HG03565 (cell line): ENCODE measurements at regions not wholly inside any gene's neighbourhood (a gene's known extent, or its start where the extent isn't known, plus 50 kb on each side); places are given as distances from the start of the nearest gene placed in this dataset.
"Not testable (repeated sequence)": the region's sequence is repeated elsewhere in the genome, so short reads cannot be mapped to it uniquely, and the experiment has no call there.

ENCODE experiments used
- ATAC-seq: cut with Tn5 transposase; IDR thresholded peaks from one replicate; pipeline ENCODE4 v1.9.1; 2021; ENCODE audit warnings: mild to moderate bottlenecking, moderate library complexity; ENCODE audit not compliant: unreplicated experiment

DNA sequence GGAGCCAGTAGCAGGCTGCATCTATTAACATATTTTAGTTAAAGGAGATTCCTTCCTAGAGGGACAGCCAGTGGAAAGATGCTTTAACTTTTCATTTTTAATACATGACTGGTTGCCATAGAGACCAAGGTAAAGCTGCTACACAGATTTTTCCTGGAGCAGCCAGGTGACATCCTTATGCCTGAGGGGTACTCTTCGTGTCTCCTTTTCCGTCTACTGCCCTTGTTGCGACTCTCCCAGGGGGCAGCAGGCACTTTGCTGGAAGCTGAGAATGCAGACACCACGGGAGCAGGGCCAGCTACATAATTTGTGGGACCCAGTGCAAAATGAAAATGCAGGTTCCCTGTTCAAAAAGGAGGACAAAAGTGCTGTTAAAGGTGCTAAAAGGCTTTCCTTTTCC lies 340.4 kb downstream of the CEP170 start:
- ATAC-seq: not testable (repeated sequence)

DNA sequence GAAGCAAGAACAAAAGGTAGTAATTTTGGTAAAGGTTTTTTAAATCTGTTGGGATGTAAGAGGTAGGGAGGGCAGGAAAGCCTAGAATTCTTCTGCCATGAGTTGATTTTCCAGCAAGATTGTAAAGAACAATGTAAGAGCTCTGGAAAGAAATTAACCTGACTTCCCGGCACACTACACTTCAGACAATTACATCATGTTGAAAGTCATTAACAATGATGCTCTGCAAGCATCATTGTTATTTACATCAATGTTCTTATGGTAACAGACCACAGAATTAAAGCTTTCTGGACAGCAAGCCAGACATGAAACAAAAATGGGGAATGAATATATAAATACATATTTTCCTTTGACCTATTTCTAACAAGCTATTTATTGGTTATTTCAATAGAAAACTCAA lies 342.2 kb downstream of the CEP170 start:
- ATAC-seq: not testable (repeated sequence)

DNA sequence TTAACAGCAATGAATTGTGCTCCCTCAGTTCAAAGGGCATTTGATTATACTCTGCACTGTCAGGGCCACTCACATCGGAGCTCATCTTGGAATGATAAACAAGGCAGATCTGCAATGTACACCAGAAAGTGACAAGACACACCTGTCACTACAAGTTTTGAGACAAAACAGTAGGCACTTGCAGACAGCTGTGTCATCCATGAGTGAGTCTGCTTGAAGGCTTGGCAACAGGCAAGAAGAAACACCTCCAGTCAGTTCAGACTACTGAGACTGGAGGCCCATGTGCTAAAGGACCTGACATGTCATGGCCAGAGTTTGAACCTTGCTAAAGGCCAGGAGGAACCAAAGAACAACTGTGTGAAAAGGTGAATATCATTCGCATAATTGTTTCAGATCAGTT lies 354.5 kb downstream of the CEP170 start:
- not testable (repeated sequence) for ATAC-seq

DNA sequence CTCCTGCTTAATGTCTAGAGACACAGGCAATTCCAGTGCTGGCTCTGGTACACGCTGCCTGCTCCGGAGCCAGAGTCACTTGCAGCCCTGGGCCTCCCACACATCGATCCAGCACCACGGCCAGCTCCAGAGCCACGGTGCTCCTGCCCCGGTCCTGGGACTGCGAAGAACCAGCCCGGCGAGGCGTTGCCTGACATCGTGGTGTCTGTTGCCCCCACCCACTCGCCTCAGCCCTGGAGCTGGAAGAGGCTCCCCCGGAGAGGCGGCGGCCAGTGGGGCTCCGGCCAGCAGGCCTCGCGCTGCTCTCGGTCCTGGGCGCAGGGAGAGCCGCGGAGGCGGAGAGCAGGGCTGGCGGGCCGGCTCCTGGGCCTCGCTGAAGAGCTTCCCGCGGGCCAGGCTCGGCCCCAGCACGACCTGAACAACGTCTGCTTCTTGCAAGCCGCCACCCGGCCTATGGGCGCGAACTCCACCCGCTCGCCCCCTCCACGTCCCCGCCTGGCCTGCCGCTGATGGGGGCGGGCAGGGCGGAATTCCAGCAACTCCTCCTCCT lies 364.8 kb downstream of the CEP170 start:
- no peak for ATAC-seq

DNA sequence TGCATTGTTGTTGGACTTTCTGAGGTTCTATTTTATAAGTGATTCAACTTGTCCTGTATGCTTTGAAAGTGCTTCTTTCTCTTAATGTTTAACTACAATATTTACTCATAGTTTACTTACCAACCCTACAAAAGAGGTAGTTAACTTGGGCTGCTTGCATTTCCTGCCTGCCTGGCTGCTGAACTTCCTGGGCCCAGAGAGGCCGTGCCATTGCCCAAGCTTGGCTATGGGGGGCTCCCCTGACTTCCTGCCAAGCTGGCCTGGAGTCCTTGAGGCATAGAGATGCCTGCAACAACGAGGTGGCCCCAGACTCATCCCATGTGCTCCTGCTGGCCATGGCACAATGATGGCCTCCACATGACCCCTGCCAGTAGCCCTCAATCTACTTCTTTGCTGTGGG lies 361.6 kb upstream of the PLD5 start:
- ATAC-seq: peak; percentile 72

DNA sequence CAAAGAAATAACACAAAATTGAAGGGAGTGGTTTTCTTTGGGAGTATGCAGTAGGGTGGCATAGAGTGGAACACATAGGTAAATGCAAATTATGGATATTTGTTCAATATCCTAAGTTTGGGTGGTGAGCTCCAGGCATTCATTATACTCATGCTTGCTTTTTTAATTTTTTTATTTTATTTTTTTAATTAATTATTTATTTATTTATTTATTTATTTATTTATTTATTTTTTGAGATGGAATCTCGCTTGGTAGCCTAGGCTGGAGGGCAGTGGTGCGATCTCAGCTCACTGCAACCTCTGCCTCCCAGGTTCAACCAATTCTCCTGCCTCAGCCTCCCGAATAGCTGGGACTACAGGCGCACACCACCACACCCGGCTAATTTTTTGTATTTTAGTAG lies 355.5 kb upstream of the PLD5 start:
- not testable (repeated sequence) for ATAC-seq

DNA sequence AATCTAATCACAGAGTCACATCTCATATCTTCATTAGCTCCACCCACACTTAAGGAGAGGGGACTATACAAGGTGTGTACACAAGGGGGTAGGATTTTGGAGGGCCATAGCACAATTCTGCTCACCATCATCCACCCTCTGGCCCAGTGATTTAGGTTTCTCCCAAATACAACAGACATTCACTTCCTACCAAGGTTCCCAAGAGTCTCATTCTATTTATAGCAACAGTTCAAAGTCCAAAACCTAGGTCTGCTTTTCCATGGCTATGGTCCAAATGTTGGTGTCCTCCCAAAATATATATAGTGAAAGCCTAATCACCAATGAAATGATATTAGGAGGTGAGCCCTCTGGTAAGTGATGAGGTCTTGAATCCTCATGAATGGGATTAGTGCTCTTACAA lies 353.2 kb upstream of the PLD5 start:
- ATAC-seq: no peak

DNA sequence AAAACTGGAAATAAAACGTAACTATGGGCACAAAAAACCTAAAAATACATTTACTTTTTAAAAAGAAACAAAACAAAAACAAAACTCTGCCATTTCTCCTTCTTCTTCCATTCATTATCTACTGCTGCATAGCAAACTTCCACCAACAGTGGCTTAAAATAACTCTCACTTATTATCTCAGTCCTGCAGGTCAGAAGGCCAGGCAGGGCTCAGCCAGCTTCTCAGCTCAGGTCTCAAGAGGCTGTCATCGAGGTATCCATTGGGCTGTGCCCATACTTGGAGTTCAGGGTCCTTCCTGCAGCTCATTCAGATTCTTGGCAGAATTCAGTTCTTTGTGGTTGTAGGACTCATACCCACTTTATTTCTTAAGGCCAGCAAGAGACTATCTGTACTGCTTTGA lies 352.7 kb upstream of the PLD5 start:
- no peak for ATAC-seq

DNA sequence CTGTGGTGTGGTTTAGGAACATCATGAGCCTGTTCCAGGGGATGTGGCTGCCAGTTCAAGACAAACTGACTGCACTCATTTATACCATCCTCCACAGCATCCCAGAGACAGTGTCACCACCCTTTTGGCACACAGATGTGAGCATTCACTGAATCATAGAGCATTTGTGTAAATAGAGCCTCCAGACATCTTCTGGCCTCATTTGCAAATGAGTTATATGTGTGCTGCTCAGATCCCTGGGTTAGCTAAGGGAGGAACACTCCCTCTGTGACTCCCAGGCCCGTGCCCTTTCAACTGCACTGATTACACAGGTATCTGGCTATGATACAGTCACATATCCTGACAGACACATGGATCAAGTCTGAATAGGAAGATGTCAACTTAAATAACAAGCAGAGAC lies 351.5 kb upstream of the PLD5 start:
- ATAC-seq: no peak

DNA sequence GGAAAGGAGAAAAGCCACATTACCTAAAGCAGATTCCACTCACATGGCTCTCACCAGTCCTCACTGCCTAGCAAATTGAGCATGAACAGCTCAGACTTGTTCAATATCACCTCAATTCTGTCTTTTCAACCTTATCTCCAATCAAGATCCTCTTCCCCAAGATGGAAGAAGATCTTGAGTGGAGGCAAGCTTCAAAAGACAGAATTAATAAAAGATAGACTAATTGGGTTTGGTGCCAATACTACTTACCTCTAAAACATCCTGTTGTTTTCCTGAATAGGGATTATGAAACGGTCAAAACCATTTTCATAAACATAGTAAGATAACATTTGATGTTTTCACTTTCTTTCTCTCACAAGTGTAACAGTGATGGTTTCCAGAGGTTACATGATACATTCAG lies 349.2 kb upstream of the PLD5 start:
- ATAC-seq: no peak

DNA sequence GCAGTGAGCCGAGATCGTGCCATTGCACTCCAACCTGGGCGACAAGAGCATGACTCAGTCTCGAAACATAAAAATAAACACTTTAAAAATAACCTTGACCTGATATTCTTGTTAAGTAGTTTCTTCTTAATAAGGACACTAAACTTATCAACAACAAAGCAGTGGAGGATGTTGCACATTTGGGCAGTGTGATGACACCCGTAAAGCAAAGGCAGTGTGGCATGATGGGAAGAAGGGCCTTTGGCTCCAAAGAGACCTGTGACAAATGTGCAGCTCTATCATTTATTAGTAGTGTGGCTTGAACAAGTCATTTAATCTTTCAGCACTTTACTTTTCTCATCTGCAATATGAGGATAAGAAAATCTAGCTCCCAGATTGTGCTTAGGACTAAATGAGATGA lies 348.0 kb upstream of the PLD5 start:
- no peak for ATAC-seq

DNA sequence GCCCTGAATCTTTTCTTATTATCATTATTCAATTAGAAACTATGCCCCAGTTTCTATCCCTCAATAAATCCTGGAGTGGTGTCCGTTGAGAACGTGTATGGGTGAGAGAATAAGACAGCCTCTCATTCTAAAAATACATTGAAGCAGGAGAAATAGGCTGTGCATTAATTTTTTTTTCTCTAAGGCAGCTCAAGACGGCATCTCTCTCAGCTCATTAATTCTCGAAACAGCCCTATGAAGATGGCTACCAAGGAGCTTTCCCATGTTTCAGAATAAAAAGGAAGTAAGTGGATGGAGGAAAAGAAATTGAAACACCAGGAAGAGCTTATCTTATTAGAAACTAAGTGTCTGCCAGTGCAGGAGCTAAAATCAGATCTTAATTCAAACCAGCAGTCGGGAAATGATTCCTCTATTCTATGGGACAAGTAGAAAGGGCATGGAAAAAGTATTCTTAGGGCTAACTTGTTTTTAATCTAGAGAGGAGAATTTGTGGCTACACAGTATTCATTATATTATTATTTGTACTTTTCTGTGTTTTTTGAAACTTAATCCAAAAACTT lies 347.1 kb upstream of the PLD5 start:
- ATAC-seq: no peak

DNA sequence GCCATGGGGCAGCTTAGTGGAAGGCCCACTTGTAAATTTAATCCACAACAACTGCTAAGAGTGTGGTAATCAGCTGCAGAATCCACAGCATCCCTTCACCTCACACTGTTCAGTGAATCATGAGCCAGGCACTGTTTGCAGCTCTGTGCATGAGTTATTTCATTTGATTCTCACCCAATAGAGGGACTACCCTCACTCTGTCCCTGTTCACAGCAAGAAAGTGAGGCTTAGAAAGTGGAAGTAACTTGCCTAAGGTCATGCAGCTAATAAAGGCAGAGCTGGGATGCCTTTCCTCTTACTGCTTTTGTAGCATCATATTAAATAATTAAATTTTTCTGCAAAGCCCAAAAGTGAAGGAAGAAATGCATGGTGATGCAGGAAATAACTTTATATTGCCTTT lies 346.5 kb upstream of the PLD5 start:
- ATAC-seq: no peak

DNA sequence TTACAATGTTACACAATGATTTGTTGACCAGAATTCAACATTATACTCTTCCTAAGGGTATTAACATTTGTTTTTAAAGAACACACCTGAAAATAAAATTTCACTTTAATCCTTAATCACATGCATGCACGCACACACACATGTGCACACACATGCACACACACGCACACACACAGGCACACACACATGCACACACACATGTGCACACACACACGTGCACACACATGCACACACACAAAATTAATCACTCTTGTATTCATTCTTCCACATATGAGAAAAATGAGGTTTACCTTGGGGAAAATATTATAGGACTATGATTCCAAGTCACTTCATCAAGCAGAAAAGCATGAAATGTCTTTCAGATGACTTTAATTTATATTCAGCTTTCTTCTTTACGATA lies 331.8 kb upstream of the PLD5 start:
- no peak for ATAC-seq

DNA sequence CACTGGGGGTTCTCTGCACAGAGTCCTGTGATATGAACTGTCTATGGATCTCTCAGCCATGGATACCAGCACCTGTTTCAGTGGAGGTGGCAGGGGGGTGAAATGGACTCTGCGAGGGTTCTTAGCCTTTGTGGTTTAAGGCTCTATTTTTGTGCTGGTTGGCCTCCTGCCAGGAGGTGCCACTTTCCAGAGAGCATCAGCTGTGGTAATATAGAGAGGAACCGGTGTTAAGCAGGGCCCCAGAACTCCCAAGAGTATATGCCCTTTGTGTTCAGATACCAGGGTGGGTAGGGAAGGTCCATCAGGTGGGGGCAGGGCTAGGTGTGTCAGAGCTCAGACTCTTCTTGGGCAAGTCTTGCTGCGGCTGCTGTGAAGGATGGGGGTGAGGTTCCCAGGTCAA lies 330.0 kb upstream of the PLD5 start:
- no peak for ATAC-seq

DNA sequence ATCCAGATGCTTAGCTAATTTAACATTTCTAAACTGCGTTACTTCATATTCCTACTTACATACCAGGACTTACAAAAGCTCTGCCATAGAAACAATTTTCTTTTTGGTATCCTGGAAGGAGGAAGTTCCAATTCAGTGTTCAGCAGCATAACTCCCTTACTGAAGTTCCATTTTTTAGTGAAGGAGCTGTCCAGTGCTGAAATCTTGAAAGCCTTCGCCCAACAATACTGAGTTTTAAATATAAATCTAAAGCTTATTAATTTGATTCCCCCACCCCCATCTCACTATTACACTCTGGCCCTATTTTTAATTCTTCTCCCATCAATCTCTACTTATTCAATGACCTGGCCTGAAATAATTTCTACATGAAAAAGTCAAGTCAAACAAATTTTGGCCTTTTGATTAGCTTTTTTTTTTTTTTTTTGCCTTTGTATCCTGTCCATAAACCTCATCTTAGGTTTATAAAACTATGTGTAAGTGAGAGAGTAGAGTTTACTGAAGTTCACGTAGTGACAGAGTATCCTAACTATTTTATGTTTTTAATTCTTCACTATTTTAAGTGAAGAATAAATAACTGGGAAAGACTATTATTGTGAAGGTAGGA lies 323.0 kb upstream of the PLD5 start:
- ATAC-seq: no peak

DNA sequence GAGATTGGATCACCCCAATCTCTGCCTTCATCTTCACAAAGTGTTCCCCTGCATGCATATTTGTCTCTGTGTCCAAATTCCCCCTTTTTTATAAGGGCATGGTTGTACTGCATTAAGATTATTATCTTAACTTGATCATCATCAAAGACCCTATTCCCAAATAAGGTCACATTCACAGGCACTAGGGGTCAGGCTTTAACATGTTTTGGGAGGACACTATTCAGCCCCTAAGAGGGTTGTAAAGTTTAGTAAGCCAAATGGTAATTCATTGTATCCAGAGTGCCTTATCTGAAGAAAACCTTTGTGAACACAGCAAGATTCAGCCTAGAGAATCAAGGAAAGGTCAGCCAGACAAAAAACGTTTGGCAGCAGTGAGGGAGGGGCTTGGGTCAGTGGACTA lies 317.6 kb upstream of the PLD5 start:
- no peak for ATAC-seq

DNA sequence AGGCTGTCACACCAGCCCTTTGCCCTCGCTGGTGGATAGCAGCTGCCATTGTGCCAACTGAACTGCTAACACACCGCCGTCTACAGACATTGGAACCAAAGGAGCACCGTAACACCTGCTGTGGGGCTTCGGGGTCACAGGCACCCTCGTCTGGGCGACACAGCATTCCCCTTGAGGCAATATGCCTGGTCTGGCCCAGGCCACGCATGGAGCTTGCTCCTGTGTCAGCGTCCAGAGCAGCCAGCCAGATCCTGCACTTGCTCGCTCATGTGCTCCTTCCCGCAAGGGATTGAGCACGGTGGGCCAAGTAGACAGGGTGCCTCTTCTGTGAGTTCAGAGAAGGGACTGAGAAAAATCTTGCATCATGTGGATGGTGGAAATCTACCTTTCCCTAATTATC lies 314.6 kb upstream of the PLD5 start:
- no peak for ATAC-seq

DNA sequence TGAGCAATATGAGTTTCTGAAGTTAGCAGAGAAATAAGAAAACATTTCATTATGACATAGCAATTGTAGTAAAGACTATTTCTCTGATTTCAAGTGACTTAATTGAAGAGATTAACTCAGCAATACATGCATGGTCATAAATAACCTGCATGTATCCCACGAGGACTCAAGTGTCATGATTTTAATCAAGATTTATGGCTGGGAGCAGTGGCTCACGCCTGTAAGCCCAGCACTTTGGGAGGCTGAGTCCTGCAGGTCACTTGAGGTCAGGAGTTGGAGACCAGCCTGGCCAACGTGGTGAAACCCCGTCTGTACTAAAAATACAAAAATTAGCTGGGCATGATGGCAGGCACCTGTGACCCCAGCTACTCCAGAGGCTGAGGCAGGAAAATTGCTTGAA lies 311.9 kb upstream of the PLD5 start:
- no peak for ATAC-seq

DNA sequence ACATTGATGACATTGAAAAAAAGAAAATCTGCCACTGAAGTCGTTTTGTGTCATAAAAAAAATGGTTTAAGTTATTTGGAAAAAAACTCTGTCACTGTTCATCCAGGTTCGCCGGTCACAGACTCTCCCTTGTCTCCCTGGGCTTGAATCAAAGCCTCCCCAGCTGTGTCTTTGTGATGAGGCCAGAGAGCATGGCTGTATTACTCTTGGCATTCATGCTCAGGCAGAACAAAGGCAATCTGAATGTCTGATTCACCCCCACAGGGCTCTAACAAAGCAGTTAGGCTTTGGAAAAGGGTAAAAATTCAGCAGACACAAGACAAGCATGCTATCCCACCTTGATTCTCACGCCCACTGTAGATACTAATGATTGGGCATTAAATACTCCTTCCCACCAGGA lies 304.3 kb upstream of the PLD5 start:
- ATAC-seq: no peak

DNA sequence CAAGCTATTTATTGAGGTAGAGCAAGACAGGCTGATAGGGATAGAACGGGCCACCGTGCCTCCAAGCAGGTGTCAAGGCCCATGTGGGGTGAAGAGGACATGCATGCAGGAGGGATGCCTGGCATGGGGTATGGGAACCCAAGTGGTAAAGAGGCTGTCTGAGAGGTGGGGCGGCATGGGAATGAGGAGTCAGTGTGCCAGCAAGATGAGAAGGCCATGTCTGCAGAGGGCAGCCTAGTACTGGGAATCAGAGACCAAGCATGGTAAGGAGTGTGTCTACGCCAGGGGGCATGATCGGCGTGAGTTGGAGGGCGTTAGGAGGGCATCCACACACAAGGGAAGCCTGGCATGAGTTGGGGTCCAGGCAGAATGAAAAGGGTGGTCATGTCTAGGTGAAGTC lies 303.7 kb upstream of the PLD5 start:
- no peak for ATAC-seq

DNA sequence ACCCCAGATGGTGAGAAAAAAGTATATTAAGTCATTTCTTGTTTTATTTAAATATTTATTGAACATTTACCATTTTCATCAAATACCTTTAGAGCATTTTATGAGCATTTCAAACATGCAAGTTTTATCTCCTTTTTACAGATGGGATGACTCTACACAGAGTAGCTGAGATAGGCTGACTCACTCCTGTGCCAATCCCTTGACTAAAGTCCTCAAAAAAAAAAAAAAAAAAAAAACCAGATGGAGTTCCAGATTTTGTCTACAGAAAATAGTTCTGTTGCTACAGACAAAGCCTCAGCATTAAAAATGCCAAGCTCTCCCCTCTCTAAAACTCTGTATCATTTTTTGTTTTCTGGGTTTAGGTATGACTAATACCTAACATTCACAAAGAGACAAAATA lies 303.0 kb upstream of the PLD5 start:
- ATAC-seq: no peak

DNA sequence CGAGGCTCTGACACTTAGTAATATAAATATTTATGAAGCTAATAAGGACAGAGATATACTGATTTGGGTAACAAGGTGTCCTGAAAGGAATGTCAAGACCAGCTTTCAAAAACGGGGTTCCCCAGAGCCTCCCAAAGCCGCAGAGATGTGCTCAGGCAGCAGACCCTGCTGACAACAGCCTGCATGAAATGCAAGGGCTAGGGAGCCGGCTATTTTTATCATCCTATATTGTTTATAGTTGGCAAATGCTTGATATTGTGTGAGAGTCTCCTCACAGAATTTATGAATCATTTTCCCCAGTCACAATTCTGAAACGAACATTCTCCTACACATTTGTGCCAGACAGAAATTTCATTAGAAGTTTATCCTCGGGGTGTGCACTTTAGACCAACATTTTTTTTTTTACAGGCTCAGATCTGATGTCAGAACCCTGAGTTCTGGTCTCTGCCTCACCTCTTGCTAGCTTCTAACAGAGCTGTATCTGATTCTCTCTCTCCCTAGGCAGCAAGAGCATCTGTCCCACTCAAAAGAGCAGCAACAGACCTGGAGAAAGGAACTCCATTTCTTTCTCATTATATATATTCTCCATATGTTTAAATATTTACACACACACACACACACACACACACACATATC lies 302.3 kb upstream of the PLD5 start:
- no peak for ATAC-seq
